GM21367 (cell line): ENCODE measurements at regions not wholly inside any gene's neighbourhood (a gene's known extent, or its start where the extent isn't known, plus 50 kb on each side); places are given as distances from the start of the nearest gene placed in this dataset.

Experiments used
- ATAC-seq: cut with Tn5 transposase; IDR thresholded peaks from one replicate; pipeline ENCODE4 v1.9.1; 2021; ENCODE audit not compliant: unreplicated experiment

DNA sequence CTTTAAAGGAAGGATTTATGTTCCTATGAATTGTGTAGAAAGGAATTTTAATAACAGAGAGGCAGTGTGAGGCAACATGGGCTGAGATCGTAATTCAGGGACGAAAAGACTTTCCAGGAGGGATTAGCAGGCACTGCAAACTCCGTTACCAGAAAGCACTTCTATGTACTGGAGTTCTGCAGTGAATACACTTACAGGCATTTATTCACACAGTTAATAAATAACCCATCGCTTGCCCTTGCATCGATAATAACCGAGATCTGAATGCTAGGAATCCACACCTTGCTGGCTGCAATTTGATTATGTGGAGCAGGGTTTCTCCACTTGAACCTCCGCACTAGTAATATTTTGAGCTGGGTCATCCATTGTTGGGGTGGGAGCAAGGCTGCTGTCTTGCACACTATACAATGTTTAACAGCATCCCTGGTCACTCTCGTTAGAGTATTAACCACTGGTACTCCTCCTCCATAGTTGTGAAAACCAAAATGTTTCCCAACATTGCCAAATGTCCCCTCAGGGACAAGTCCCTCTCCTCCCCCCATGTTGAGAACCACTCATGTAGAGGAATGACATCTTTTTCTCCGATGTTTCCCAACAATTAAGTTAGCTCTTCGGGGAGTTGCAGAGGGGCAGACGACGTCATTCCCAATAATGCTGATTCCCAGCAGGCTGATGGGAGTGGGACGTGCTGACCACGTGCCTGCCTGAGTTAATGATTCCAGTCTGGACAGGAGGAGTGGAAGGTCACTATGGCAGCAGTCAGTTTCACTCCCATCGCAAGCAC, 99.5 kb downstream of the SNX19 start:
- no peak for ATAC-seq

DNA sequence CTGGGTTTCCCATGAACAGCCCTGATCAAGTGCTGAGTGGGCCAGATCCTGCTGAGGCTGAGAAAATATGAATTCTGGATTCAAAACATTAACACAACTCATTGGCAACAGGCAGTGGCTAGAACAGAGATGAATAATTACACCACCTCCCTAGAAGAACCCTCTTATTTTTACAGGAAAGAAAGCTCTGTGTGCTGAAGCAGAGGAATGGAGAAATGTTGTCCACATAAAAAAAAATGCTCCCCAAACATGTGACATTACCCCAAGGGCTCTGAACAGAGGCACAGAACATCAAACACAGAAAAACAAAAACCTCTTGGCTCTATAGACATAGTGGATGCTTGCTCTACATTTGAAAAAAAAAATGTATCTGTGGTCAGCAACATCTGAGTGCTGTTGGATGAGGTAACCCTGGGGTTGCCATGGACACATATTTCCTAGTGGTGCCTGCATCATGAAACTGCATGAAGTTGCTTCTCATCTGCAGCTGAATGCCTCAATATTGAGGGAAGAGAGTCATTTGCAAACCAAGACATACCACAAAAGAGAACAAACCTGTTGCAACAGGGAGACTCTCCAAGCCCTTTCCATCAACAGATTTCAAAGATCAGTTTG, 98.8 kb downstream of the SNX19 start:
- ATAC-seq: no peak

GRCh38 chr11:130819625-130820024, 96.7 kb downstream of the SNX19 start:
- ATAC-seq: no peak
